Right forelimb (tissue), 1 donor: ENCODE measurements at regions not wholly inside any gene's neighbourhood (a gene's known extent, or its start where the extent isn't known, plus 50 kb on each side); places are given as distances from the start of the nearest gene placed in this dataset.
"Not testable (repeated sequence)": the region's sequence is repeated elsewhere in the genome, so short reads cannot be mapped to it uniquely, and the experiment has no call there.

Experiments
- DNase-seq: peaks from one replicate; pipeline ENCODE4 v3.0.0-alpha.2; 2018

GRCh38 chr2:90093571-90094270 lies 1402.2 kb downstream of the RPIA start:
- not testable (repeated sequence) for DNase-seq

DNA sequence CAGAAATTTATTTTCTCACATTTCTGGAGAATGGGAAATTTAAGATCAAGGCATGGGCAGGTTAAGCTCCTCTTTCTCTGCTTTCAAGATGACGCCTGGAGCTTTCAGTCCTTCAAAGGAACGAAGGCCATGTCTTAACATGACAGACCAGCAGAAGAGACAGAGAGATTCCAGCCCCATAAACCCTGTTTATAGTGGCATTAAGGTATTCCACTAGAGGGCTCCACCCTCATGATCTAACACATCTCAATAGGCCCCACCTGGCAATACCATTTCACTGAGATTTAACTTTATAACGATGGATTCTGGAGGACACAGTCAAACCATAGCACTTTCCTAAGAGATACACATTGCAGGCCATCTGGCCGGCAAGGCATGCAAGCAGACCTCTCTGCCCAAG lies 1406.1 kb downstream of the RPIA start:
- not testable (repeated sequence) for DNase-seq

DNA sequence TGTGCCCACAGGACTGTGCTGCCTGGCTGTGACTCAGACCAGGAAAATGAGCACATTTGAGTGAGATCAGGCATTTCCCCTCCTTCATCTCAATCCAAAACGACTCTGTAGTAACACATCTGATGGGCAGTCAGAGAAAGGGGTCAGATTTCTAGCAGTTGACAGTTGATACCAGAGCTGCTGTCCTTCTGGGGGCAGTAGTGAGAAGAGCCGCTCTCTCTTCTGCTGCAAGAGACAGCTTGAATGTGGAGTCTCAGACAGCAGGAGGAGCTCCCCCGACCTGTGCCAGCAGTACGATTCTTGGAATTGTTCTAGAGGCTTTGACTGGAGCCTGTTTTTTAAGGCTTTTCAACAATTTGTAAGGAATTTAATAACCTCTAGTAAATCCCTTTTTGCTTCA lies 1413.7 kb downstream of the RPIA start:
- DNase-seq, result not testable (repeated sequence)

GRCh38 chr2:90123409-90123808 lies 1431.9 kb downstream of the RPIA start:
- DNase-seq, result not testable (repeated sequence)

DNA sequence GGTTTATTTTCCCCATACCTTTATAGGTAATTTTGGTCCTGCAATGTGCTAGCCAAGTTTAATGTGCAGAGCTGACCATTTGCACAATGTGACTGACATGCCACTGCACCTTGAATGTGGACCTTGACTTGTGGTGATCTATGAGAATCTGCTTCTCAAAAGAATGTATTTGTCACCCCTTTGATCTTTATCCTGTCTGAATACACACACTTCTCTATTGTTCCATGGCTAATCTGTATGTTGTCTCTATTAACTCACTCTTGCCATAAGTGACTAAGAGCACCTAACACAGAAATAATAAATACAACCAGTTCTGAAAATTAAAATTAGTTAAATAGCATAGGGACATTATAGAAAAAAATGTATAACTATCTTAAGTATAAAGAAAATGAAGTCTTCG lies 1447.6 kb downstream of the RPIA start:
- not testable (repeated sequence) for DNase-seq

- DNase-seq, result not testable (repeated sequence)
Observed at GRCh38 chr2:90141558-90141957, 1450.1 kb downstream of the RPIA start.

GRCh38 chr2:90151805-90152204 lies 1460.3 kb downstream of the RPIA start:
- DNase-seq, result not testable (repeated sequence)

GRCh38 chr2:90170978-90171377 lies 1479.5 kb downstream of the RPIA start:
- not testable (repeated sequence) for DNase-seq

DNA sequence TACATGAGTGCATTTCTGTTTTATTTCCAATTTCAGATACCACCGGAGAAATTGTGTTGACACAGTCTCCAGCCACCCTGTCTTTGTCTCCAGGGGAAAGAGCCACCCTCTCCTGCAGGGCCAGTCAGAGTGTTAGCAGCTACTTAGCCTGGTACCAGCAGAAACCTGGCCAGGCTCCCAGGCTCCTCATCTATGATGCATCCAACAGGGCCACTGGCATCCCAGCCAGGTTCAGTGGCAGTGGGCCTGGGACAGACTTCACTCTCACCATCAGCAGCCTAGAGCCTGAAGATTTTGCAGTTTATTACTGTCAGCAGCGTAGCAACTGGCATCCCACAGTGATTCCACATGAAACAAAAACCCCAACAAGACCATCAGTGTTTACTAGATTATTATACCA lies 1481.6 kb downstream of the RPIA start:
- DNase-seq, result not testable (repeated sequence)

DNA sequence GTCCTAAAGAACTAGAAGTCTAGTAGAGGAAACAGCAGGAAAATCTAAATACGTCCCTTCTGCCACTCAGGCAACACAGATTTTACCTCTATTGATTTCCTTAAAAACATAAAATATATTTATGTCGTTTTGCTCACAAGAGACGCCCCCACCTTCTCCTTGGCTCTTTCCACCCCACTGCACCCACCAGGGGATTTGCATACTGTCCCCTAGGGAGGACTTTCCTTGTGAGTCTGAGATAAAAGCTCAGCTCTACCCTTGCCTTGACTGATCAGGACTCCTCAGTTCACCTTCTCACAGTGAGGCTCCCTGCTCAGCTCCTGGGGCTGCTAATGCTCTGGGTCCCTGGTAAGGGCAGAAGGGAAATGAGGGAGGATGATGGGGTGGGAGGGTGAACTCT lies 1488.1 kb downstream of the RPIA start:
- DNase-seq, result not testable (repeated sequence)

GRCh38 chr2:90207454-90208058 lies 1516.1 kb downstream of the RPIA start:
- no peak for DNase-seq

GRCh38 chr2:90209009-90209408 lies 1517.5 kb downstream of the RPIA start:
- DNase-seq, result no peak

DNA sequence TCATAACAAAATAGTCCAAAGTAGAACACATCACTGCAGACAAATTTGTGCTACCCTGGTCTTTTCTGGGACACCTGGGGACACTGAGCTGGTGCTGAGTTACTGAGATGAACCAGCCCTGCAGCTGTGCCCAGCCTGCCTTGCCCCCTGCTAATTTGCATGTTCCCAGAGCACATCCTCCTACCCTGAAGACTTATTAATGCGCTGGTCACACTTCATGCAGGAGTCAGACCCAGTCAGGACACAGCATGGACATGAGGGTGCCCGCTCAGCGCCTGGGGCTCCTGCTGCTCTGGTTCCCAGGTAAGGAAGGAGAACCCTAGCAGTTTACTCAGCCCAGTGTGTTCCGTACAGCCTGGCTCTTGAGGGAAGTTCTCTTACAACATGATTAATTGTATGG lies 1518.3 kb downstream of the RPIA start:
- DNase-seq, result no peak

GRCh38 chr2:90215880-90216279 lies 1524.4 kb downstream of the RPIA start:
- not testable (repeated sequence) for DNase-seq

DNA sequence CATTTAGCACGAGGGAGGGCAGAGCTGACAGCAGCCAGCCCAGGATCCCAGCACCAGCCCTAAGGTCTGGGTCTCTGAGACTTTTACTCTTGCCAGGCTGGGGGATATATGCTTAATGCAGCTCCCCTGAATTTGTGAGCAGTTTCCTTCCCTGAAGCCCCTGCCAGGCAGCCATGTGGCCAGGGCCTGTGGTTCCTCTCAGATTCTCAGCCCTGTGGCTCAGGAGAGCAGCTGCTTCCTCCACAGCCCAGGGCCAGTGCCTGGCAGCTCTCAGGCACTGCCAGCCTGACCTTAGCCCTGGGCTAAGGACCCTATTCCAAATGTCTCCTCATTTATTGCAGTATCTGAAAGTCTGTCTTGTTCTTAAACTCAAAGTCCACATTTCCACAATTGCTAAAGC lies 1525.3 kb downstream of the RPIA start:
- not testable (repeated sequence) for DNase-seq

GRCh38 chr2:90218534-90218933 lies 1527.1 kb downstream of the RPIA start:
- DNase-seq, result not testable (repeated sequence)

GRCh38 chr2:90220623-90221299 lies 1529.3 kb downstream of the RPIA start:
- not testable (repeated sequence) for DNase-seq

DNA sequence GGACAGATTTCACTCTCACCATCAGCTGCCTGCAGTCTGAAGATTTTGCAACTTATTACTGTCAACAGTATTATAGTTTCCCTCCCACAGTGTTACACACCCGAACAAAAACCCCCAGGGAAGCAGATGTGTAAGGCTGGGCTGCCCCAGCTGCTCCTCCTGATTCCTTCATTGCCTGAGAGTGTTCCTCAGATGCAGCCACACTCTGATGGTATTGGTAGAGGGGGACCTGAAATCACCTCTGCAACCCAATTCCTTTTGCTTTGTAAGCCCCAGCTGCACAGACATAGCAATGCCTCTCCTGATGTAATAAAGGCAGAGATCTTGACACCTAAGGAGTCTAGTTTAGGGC lies 1529.8 kb downstream of the RPIA start:
- DNase-seq, result no peak

- DNase-seq, result not testable (repeated sequence)
Observed at GRCh38 chr2:90224767-90225166, 1533.3 kb downstream of the RPIA start.

DNA sequence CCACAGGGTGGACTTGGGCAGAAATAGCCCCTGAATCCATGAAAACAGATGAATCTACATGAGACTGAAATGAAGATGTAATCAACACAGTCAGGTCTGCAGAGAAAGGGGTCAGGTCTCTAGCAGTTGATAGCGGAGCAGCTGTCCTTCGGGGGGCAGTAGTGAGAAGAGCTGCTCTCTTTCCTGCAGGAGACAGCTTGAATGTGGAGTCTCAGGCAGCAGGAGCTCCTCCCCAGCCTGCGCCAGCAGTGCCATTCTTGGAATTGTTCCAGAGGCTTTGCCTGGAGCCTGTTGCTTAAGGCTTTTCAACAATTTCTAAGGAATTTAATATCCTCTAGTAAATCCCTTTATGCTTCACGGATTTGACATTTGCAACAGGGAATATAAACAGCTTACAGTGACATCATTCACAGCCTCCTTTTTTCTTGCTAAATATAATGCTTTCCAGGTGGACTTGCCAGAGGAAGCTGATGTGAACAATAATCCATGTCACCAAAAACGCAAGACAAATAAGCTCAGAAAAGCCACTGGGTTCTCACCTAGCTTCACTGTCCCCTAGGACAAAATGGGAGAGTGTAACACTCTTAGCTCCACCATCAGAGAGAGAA lies 1535.1 kb downstream of the RPIA start:
- DNase-seq, result not testable (repeated sequence)

DNA sequence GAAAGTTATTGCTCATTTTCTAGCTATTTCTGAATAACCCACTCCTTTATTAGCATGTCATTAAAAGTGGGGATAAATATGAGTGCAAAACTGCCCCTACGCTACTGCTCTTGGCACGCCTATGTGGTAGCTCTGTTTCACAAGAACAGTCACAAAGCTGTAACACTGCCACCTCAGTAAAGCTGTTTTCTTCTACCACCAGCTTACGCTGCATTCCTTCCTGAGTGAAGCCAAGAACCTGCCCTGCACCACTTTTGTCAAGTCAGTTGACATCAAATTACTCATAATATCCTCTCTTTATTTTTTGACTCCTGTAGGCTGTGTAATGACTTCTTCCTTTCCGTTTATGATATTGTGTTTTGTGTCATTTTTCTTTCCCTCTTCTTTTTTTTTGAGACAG lies 1539.7 kb downstream of the RPIA start:
- not testable (repeated sequence) for DNase-seq

- not testable (repeated sequence) for DNase-seq
Observed at GRCh38 chr2:90235452-90235851, 1544.0 kb downstream of the RPIA start.

DNA sequence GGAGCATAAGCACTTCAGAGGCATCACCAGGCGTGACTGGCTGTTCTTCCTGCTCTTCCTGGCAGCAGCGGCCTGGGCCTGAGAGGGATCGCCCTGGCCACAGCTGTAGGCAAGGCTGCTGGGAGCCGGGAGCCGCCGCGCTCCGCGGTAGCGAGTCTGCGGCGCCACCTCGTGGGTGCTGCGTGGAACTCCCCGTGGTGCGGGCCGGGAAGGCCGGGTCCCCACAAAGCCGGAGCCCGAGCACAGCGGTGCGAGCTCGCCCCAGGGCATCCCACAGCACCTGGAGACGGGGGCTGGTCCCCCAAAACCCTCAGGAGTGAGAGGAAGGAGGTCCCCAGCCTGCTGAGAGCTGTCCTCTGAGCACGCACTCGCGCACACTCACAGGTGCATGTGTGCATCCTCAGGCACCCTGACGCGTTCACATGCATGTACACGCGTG lies 1546.5 kb downstream of the RPIA start:
- DNase-seq, result not testable (repeated sequence)
